OCI-M1 (cell line): ENCODE measurements at regions not wholly inside any gene's neighbourhood (a gene's known extent, or its start where the extent isn't known, plus 50 kb on each side); places are given as distances from the start of the nearest gene placed in this dataset.

Source experiments
- DNase-seq: peaks from one replicate; lab custom pipeline; 2025; lab: John Stamatoyannopoulos, UW

DNA sequence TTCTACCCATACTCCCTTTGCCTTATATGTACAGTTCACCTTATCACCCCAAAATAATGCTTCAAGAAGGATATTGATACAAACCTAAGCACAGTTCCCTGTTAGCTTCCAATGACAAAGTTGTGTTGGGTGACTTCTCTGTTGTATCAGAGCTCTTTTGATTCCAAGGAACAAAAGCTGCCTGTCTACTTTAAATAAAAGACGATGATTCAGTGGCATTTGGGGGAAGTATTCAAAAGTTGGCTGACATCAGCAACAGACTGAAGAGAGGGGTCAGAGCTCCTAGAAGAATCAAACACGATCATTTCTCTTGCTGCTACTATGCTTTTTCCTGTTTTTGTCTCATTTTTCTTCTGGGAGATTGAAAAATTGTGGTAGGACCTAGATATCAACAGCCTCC, 69.4 kb upstream of the CA10 start:
- no peak for DNase-seq

DNA sequence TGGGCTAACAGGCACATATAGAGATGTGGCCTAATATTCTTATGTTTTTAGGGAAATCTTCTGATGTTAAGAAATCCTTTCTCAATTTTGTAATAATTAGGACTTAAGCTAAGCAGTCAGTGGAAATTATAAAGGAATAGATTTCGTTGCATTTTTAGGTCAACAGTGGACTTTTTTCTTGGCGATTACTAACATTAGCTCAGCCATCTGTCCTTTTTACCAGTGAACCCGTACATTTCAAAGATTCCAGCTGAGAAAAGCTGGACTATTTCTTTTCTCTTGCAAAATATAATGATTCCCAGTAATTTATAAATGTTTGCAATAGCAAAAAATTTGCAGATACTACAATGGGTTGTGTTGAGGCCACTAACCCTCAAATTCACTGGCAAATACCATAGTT, 54.9 kb upstream of the CA10 start:
- no peak for DNase-seq

DNA sequence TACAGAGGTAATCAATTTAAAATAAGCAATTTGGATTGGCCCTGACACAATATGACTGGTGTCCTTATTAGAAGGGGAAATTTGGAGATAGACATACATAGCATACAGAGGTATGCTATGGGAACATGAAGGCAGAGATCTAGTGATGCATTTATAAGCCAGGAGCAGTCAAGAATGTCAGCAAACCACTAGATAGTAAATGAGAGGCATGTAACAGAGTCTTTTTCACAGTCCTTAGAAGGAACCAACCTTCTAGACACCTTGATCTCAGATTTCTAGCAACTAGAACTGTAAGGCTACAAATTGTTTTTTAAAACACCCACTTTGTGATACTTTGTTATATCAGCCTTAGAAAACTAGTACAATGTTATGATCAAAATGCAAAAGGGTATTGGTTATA, 54.3 kb upstream of the CA10 start:
- DNase-seq, result no peak

DNA sequence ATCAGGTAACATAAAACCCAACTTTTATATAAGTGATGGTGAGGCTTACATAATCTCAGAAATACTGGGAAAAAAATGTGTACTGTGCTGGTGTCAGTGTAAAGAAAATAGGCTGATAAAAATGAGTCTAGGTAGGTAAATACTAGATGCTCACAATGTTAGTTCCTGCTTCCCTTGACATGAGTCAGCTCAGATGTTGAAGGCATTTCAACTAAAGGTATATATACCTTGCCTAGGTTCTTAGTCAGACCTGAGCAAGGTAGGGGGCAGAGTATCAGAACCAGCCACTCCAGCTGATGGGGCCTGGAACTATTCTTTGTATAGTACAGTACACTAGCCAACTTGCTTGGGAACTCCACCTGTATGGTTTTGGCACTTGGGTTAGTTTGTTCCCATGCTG, 51.0 kb upstream of the CA10 start:
- DNase-seq, result no peak
